GM12878 (cell line): ENCODE measurements at regions not wholly inside any gene's neighbourhood (a gene's known extent, or its start where the extent isn't known, plus 50 kb on each side); places are given as distances from the start of the nearest gene placed in this dataset.

Experiments used
- ATAC-seq: fragments of 200-7000 bp; cut with Tn5 transposase; 3 replicates; pipeline ENCODE4 v1.9.1; 2020; ENCODE audit warnings: mild to moderate bottlenecking, moderate library complexity
- BruUV-seq: library from RNA; stranded (reverse); fragments of 400-500 nt; replicated peaks from 2 replicates; lab custom pipeline; 2021; lab: Mats Ljungman, UMichigan
- CTCF ChIA-PET: fragments of 300-600 bp; sonication (Branson Sonifier 250); formaldehyde crosslinking; extraction: SDS; loops from one replicate; lab custom pipeline; 2021; ENCODE audit warnings: inconsistent platforms; lab: Yijun Ruan, JAX
- POLR2A ChIA-PET: fragments of 350-600 bp; formaldehyde crosslinking; extraction: SDS; loops from one replicate; lab custom pipeline; 2021; ENCODE audit warnings: inconsistent platforms; lab: Charles Lee
- RAD21 ChIA-PET: fragments of 300-600 bp; sonication (Branson Sonifier 250); formaldehyde crosslinking; loops from one replicate; lab custom pipeline; 2023; ENCODE audit warnings: antibody characterized with exemption; ENCODE audit not compliant: unreplicated experiment; lab: Charles Lee
- SMC1A ChIA-PET: fragments of 300-600 bp; sonication (Branson Sonifier 250); formaldehyde crosslinking; loops from one replicate; lab custom pipeline; 2023; ENCODE audit not compliant: unreplicated experiment, uncharacterized antibody; lab: Charles Lee
- DNase-seq: peaks from one replicate; pipeline ENCODE4 v3.0.0-alpha.2; 2011; ENCODE audit warnings: low read depth, low spot score
- FAIRE-seq: peaks from 3 replicates; lab custom pipeline; 2011; peaks lifted over from hg19 to GRCh38; lab: Jason Lieb, UNC
- H2AFZ ChIP-seq: 2 replicates; pipeline ENCODE4 v1.6.0; 2011; ENCODE audit warnings: low read depth, low read length, control low read depth; ENCODE audit not compliant: control insufficient read depth
- H3K27ac ChIP-seq: 2 replicates; pipeline ENCODE4 v1.5.1; 2011; ENCODE audit warnings: control low read depth; ENCODE audit not compliant: control insufficient read depth, insufficient read depth
- H3K27me3 ChIP-seq, 2 experiments: replicated peaks in 1 of 2; 2 replicates each; pipeline versions ENCODE4 v1.6.0 to v1.6.1; 2011; ENCODE audit warnings: low read length in 1 of 2; ENCODE audit not compliant: control insufficient read depth in 2 of 2, insufficient read depth in 2 of 2
- H3K36me3 ChIP-seq, 2 experiments: 2 replicates each; pipeline ENCODE4 v1.5.1; 2011; ENCODE audit warnings: low read length in 1 of 2; ENCODE audit not compliant: control insufficient read depth in 2 of 2, insufficient read depth in 2 of 2
- H3K4me1 ChIP-seq: 2 replicates; pipeline ENCODE4 v1.6.1; 2011; ENCODE audit warnings: mild to moderate bottlenecking, low read length, moderate library complexity, mixed read lengths; ENCODE audit not compliant: control insufficient read depth, insufficient read depth
- H3K4me2 ChIP-seq: 2 replicates; pipeline ENCODE4 v1.6.0; 2011; ENCODE audit warnings: control low read depth; ENCODE audit not compliant: control insufficient read depth, insufficient read depth
- H3K4me3 ChIP-seq: fragments of 200-600 bp; sonication (generic); 2 replicates; pipeline ENCODE4 v1.5.1; 2016
- H3K79me2 ChIP-seq: 2 replicates; pipeline ENCODE4 v1.6.0; 2011; ENCODE audit warnings: low read length; ENCODE audit not compliant: control insufficient read depth, insufficient read depth
- H3K9ac ChIP-seq: 2 replicates; pipeline ENCODE4 v1.8.0; 2011; ENCODE audit warnings: low read length, control low read depth, mixed read lengths; ENCODE audit not compliant: control insufficient read depth, insufficient read depth
- H3K9me3 ChIP-seq: replicated peaks from 3 replicates; pipeline ENCODE4 v1.5.1; 2011; ENCODE audit warnings: mild to moderate bottlenecking, low read length; ENCODE audit not compliant: control insufficient read depth, insufficient read depth
- H4K20me1 ChIP-seq: 2 replicates; pipeline ENCODE4 v1.6.0; 2011; ENCODE audit not compliant: control insufficient read depth, insufficient read depth
- ATF7 ChIP-seq: fragments of 450-650 bp; IDR thresholded peaks from 2 replicates; pipeline ENCODE4 v1.6.1; 2016; ENCODE audit warnings: low read depth, mild to moderate bottlenecking
- CREB1 ChIP-seq: IDR thresholded peaks from 2 replicates; pipeline ENCODE4 v1.6.1; 2012; ENCODE audit warnings: low read depth, mild to moderate bottlenecking, inconsistent platforms
- IKZF1 ChIP-seq: fragments of 450-650 bp; conservative IDR thresholded peaks from 2 replicates; pipeline ENCODE4 v1.6.1; 2017; ENCODE audit warnings: antibody characterized with exemption, mild to moderate bottlenecking
- IKZF2 ChIP-seq, 2 experiments: fragments of 450-650 bp; IDR thresholded peaks; 2 replicates each; pipeline ENCODE4 v1.6.1; 2017; ENCODE audit warnings: mild to moderate bottlenecking in 2 of 2, moderate library complexity in 2 of 2
- MEF2B ChIP-seq: fragments of 450-650 bp; IDR thresholded peaks from 2 replicates; pipeline ENCODE4 v1.6.1; 2018; ENCODE audit warnings: mild to moderate bottlenecking, moderate library complexity; ENCODE audit not compliant: partially characterized antibody, poor library complexity, severe bottlenecking
- NFXL1 ChIP-seq: fragments of 450-650 bp; IDR thresholded peaks from 2 replicates; pipeline ENCODE4 v1.6.1; 2017; ENCODE audit warnings: antibody characterized with exemption, mild to moderate bottlenecking, borderline replicate concordance
- NR2C2 ChIP-seq: IDR thresholded peaks from 2 replicates; pipeline ENCODE4 v1.6.1; 2011; ENCODE audit warnings: borderline replicate concordance, low read depth; ENCODE audit not compliant: control insufficient read depth, insufficient read length
- SIN3A ChIP-seq: IDR thresholded peaks from 2 replicates; pipeline ENCODE4 v1.6.1; 2012; ENCODE audit warnings: low read depth, low read length, improper control_type of control experiment
- TARDBP ChIP-seq: IDR thresholded peaks from 2 replicates; pipeline ENCODE4 v1.6.1; 2016; ENCODE audit warnings: borderline replicate concordance
- TCF7 ChIP-seq: IDR thresholded peaks from 2 replicates; pipeline ENCODE4 v1.6.1; 2014; ENCODE audit warnings: antibody characterized with exemption, borderline replicate concordance
- USF1 ChIP-seq: IDR thresholded peaks from 2 replicates; pipeline ENCODE4 v1.6.1; 2011; ENCODE audit warnings: borderline replicate concordance, low read depth, mild to moderate bottlenecking, moderate library complexity, mixed read lengths, low read length; ENCODE audit not compliant: insufficient read depth; ENCODE audit errors: extremely low read length
- ZBED1 ChIP-seq: IDR thresholded peaks from 2 replicates; pipeline ENCODE4 v1.6.1; 2016; ENCODE audit warnings: borderline replicate concordance
- WGBS: methylation state at CpG from one replicate; pipeline ENCODE4 v1.1.6; 2016; ENCODE audit warnings: low lambda C conversion rate; ENCODE audit not compliant: insufficient replicate concordance, insufficient coverage; ENCODE audit errors: missing lambda C conversion rate; 5-methylcytosine and 5-hydroxymethylcytosine counted together
- in situ Hi-C: fragments of 300-500 bp; cut with MboI; formaldehyde crosslinking; loops from 9 replicates; pipeline ENCODE4 v1.14.3; 2018; ENCODE audit warnings: mixed read lengths
- intact Hi-C: fragments of 100-400 bp; cut with micrococcal nuclease; formaldehyde crosslinking; loops from one replicate; pipeline ENCODE4 v1.14.2; 2022; ENCODE audit not compliant: unreplicated experiment
- TF ChIP-seq, protein P1 (sequence below): IDR thresholded peaks from 2 replicates; pipeline ENCODE4 v1.6.1; 2011; ENCODE audit warnings: mild to moderate bottlenecking, low read depth, low read length, moderate library complexity; ENCODE audit not compliant: insufficient replicate concordance

DNA sequence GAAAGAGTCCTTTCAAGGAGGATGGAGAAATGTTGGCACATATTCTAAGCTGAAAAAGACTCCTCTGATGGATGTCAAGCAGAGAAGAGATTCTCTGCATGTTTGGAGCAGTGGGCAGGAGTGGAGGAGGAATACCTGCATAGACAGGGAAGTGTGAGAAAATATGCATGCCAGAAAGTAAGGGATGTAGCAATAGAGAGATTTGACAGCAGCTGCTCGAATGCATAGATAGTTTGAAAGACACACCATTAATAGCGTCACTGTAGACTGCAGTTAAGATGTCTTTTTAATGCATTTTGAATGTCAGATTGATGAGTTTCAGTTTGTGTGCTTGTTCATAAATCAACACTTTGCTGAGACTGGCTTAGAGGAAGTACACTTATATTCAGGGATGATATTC is 169.9 kb upstream of the POT1 start:
- no peaks in the 10 kb centered on the region for H3K36me3 ChIP-seq
- CTCF ChIA-PET: interaction anchor here (0.7 kb wide), 1 partner anchor 39 kb away, joined by 4 read pairs; no protein-coding TSS in a partner anchor
- H3K27ac ChIP-seq: no peak overlapping the region
- H3K4me3 ChIP-seq: no peak overlapping the region
- no peaks in the 10 kb centered on the region for H3K27me3 ChIP-seq
- DNase-seq (no peak), ATAC-seq (no peak), FAIRE-seq (no peak)
- H3K4me2 ChIP-seq: no peak overlapping the region
- intact Hi-C loops: no loop called here
- POLR2A ChIA-PET: no interaction called here
- H3K79me2 ChIP-seq: no peaks in the 10 kb centered on the region
- in situ Hi-C loops: no loop called here
- RAD21 ChIA-PET: no interaction called here
- TF ChIP-seq NR2C2 (no peak), ZBED1 (no peak), TCF7 (no peak), TARDBP (no peak), IKZF1 (no peak), MEF2B (no peak), SIN3A (no peak), USF1 (no peak), IKZF2 (IDR thresholded peaks at IDR 0.05) (no peak), NFXL1 (no peak), ATF7 (no peak), CREB1 (no peak)
- TF ChIP-seq, protein P1, sequence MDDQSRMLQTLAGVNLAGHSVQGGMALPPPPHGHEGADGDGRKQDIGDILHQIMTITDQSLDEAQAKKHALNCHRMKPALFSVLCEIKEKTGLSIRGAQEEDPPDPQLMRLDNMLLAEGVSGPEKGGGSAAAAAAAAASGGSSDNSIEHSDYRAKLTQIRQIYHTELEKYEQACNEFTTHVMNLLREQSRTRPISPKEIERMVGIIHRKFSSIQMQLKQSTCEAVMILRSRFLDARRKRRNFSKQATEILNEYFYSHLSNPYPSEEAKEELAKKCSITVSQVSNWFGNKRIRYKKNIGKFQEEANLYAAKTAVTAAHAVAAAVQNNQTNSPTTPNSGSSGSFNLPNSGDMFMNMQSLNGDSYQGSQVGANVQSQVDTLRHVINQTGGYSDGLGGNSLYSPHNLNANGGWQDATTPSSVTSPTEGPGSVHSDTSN: no peak
- no peak overlapping the region for H3K9ac ChIP-seq
- SMC1A ChIA-PET: interaction anchor here (0.6 kb wide), 1 partner anchor 12 kb away, joined by 3 read pairs; no protein-coding TSS in a partner anchor
- no peaks in the 10 kb centered on the region for H3K4me1 ChIP-seq
- H4K20me1 ChIP-seq: no peaks in the 10 kb centered on the region
- 23% methylated on average over 2 of the region's 2 CpGs for WGBS
- no peak overlapping the region for H2AFZ ChIP-seq
- BruUV-seq: no TSS peak
- no peaks in the 10 kb centered on the region for H3K9me3 ChIP-seq
